DND-41 (cell line): ENCODE measurements at regions not wholly inside any gene's neighbourhood (a gene's known extent, or its start where the extent isn't known, plus 50 kb on each side); places are given as distances from the start of the nearest gene placed in this dataset.

Source experiments
- ATAC-seq: fragments of 200-7000 bp; cut with Tn5 transposase; 3 replicates; pipeline ENCODE4 v1.9.1; 2021; ENCODE audit warnings: low read depth; ENCODE audit not compliant: insufficient read depth
- DNase-seq: peaks from one replicate; pipeline ENCODE4 v3.0.0-alpha.2; 2020
- H2AFZ ChIP-seq: 2 replicates; pipeline ENCODE4 v1.6.0; 2012; ENCODE audit warnings: low read depth, low read length
- H3K27ac ChIP-seq: 2 replicates; pipeline ENCODE4 v1.5.1; 2012; ENCODE audit warnings: low read length, inconsistent platforms
- H3K27me3 ChIP-seq: fragments of 200-600 bp; sonication (generic); 2 replicates; pipeline ENCODE4 v1.6.0; 2012; ENCODE audit warnings: low read length, mild to moderate bottlenecking, inconsistent platforms; ENCODE audit not compliant: insufficient read depth, poor library complexity
- H3K36me3 ChIP-seq: 2 replicates; pipeline ENCODE4 v1.5.1; 2012; ENCODE audit warnings: low read length, inconsistent platforms; ENCODE audit not compliant: insufficient read depth
- H3K4me1 ChIP-seq: 2 replicates; pipeline ENCODE4 v1.5.1; 2012; ENCODE audit warnings: mild to moderate bottlenecking, low read length; ENCODE audit not compliant: insufficient read depth
- H3K4me2 ChIP-seq: 2 replicates; pipeline ENCODE4 v1.6.0; 2012; ENCODE audit warnings: mild to moderate bottlenecking, moderate library complexity, low read length, inconsistent platforms; ENCODE audit not compliant: insufficient read depth
- H3K4me3 ChIP-seq, 2 experiments: fragments of 200-600 bp in 1 of 2; shearing (Covaris generic) in 1 of 2; 2 replicates each; pipeline ENCODE4 v1.5.1; 2012 to 2016; ENCODE audit warnings: inconsistent platforms in 2 of 2, low read length in 2 of 2, mild to moderate bottlenecking in 2 of 2, low read depth in 1 of 2, moderate library complexity in 1 of 2
- H3K79me2 ChIP-seq: 2 replicates; pipeline ENCODE4 v1.6.0; 2012; ENCODE audit warnings: low read length, inconsistent platforms; ENCODE audit not compliant: insufficient read depth
- H3K9ac ChIP-seq: 2 replicates; pipeline ENCODE4 v1.6.0; 2012; ENCODE audit warnings: low read depth, mild to moderate bottlenecking, inconsistent platforms, low read length, moderate library complexity
- H3K9me3 ChIP-seq: 2 replicates; pipeline ENCODE4 v1.5.1; 2012; ENCODE audit warnings: low read length, moderate library complexity, mild to moderate bottlenecking, inconsistent platforms; ENCODE audit not compliant: insufficient read depth, severe bottlenecking
- H4K20me1 ChIP-seq: 2 replicates; pipeline ENCODE4 v1.6.0; 2012; ENCODE audit warnings: low read length; ENCODE audit not compliant: insufficient read depth
- CTCF ChIP-seq: IDR thresholded peaks from 2 replicates; pipeline ENCODE4 v1.5.1; 2012; ENCODE audit warnings: borderline replicate concordance, low read length, moderate library complexity, mild to moderate bottlenecking; ENCODE audit not compliant: poor library complexity, severe bottlenecking; ENCODE audit errors: extremely low read depth
- EZH2 ChIP-seq: IDR thresholded peaks from 3 replicates; pipeline ENCODE4 v1.6.1; 2012; ENCODE audit warnings: borderline replicate concordance, low read depth, mild to moderate bottlenecking, moderate library complexity, low read length, inconsistent platforms; ENCODE audit not compliant: severe bottlenecking

- Histone ChIP-seq H3K4me2 (no peak overlapping the region), H3K9me3 (peaks cover 32% of the 10 kb centered on the region), H3K4me1 (no peaks in the 10 kb centered on the region), H3K79me2 (no peaks in the 10 kb centered on the region), H3K9ac (no peak overlapping the region), H4K20me1 (no peaks in the 10 kb centered on the region), H3K27ac (no peak overlapping the region), H3K27me3 (no peaks in the 10 kb centered on the region), H2AFZ (no peak overlapping the region), H3K36me3 (peaks cover 13% of the 10 kb centered on the region), H3K4me3 (no peak overlapping the region)
- ATAC-seq (no peak), DNase-seq (no peak)
- no peak for TF ChIP-seq EZH2
- no peak for TF ChIP-seq CTCF
These were observed 1440.9 kb downstream of the UQCRFS1 start for GRCh38 chr19:27772059-27772458.

DNA sequence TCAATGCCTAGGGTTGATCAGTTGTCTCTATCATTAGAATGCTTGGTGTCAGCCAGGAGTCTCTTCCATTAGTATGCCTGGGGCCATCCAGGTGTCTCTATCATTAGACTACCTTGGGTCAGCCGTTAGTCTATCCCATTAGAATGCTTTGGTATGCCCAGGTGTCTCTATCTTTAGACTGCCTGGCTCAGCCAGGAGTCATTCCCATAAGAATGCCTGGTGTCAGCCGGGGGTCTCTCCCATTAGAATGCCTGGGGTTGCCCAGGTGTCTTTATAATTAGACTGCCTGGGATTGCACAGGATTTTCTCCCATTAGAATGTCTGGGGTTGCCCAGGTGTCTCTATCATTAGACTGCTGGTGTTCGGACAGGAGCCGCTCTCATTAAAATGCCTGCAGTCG, 1442.9 kb downstream of the UQCRFS1 start:
- H3K4me3 ChIP-seq, result no peak overlapping the region

DNA sequence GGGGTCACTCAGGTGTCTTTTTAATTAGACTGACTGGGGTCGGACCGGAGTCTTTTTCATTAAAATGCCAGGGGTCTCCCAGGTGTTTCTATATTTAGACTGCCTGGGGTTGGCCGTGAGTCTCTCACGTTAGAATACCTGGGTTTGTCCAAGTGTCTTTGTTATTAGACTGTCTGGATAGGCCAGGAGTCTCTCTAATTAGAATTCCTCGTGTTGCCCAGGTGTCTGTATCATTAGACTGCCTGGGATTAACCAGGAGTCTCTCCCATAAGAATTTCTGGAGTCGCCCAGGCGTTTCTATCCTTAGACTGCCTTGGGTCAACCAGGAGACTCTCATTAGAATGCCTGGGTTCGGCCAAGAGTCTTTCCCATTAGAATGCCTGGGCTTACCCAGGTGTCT, 1445.7 kb downstream of the UQCRFS1 start:
- H3K4me3 ChIP-seq, result no peak overlapping the region
- TF ChIP-seq EZH2, result no peak
- no peak for TF ChIP-seq CTCF
- ATAC-seq, result no peak
- no peak overlapping the region for H3K27ac ChIP-seq
- H3K27me3 ChIP-seq, result no peaks in the 10 kb centered on the region
- H3K79me2 ChIP-seq, result no peaks in the 10 kb centered on the region
- H3K9ac ChIP-seq, result no peak overlapping the region
- DNase-seq, result no peak
- no peak overlapping the region for H3K4me2 ChIP-seq
- H3K36me3 ChIP-seq, result no peaks in the 10 kb centered on the region
- no peak overlapping the region for H2AFZ ChIP-seq
- H4K20me1 ChIP-seq, result no peaks in the 10 kb centered on the region
- no peaks in the 10 kb centered on the region for H3K4me1 ChIP-seq
- H3K9me3 ChIP-seq, result peaks cover 18% of the 10 kb centered on the region

More for the DNA sequence above, 1442.9 kb downstream of the UQCRFS1 start:
- Histone ChIP-seq H3K9ac (no peak overlapping the region), H2AFZ (no peak overlapping the region), H3K36me3 (peaks cover 13% of the 10 kb centered on the region), H3K4me1 (no peaks in the 10 kb centered on the region), H3K4me2 (no peak overlapping the region), H3K27ac (no peak overlapping the region), H3K27me3 (no peaks in the 10 kb centered on the region), H3K79me2 (no peaks in the 10 kb centered on the region), H4K20me1 (no peaks in the 10 kb centered on the region), H3K9me3 (peaks cover 36% of the 10 kb centered on the region)
- no peak for ATAC-seq
- no peak for DNase-seq
- TF ChIP-seq EZH2 (no peak), CTCF (no peak)
